RWPE1 (cell line): ENCODE measurements at regions not wholly inside any gene's neighbourhood (a gene's known extent, or its start where the extent isn't known, plus 50 kb on each side); places are given as distances from the start of the nearest gene placed in this dataset.

Experiments used
- CTCF ChIA-PET: fragments of 350-600 bp; sonication (Branson Sonifier 250); formaldehyde crosslinking; extraction: SDS; loops from one replicate; lab custom pipeline; 2021; lab: Yijun Ruan, JAX
- POLR2A ChIA-PET: fragments of 400-600 bp; formaldehyde crosslinking; extraction: SDS; loops from one replicate; lab custom pipeline; 2020; ENCODE audit warnings: antibody characterized with exemption; ENCODE audit not compliant: low non-redundant PET; lab: Yijun Ruan, JAX
- DNase-seq: peaks from one replicate; pipeline ENCODE4 v3.0.0; 2012; ENCODE audit warnings: low spot score
- H3K27ac ChIP-seq: fragments of 450-650 bp; 2 replicates; pipeline ENCODE4 v1.5.1; 2017
- TF ChIP-seq, protein P1 (sequence below): fragments of 450-650 bp; conservative IDR thresholded peaks from 2 replicates; pipeline ENCODE4 v1.5.1; 2017; ENCODE audit warnings: low read depth, mild to moderate bottlenecking

DNA sequence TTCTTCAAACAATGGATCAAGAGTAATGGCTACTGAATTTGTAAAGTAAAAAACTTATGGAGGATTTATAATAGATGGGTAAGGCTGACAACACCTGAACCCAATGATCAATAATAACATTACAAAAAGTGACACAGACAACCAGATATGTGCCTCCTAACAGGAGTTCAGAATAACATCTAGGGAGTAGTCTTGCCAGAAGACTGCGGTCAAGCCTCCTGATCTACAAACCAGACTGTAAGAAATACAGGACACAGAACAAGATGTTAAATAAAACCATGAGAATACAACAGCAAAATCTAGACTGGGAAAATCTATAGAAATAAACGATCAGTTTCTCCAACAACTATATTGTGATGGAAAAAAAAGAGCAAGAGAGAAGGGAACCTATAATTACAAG, 262.6 kb upstream of the TMTC1 start:
- POLR2A ChIA-PET: no interaction called here
- TF ChIP-seq, protein P1, sequence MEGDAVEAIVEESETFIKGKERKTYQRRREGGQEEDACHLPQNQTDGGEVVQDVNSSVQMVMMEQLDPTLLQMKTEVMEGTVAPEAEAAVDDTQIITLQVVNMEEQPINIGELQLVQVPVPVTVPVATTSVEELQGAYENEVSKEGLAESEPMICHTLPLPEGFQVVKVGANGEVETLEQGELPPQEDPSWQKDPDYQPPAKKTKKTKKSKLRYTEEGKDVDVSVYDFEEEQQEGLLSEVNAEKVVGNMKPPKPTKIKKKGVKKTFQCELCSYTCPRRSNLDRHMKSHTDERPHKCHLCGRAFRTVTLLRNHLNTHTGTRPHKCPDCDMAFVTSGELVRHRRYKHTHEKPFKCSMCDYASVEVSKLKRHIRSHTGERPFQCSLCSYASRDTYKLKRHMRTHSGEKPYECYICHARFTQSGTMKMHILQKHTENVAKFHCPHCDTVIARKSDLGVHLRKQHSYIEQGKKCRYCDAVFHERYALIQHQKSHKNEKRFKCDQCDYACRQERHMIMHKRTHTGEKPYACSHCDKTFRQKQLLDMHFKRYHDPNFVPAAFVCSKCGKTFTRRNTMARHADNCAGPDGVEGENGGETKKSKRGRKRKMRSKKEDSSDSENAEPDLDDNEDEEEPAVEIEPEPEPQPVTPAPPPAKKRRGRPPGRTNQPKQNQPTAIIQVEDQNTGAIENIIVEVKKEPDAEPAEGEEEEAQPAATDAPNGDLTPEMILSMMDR: no peak
- CTCF ChIA-PET: no interaction called here
- no peak overlapping the region for H3K27ac ChIP-seq
- no peak for DNase-seq

DNA sequence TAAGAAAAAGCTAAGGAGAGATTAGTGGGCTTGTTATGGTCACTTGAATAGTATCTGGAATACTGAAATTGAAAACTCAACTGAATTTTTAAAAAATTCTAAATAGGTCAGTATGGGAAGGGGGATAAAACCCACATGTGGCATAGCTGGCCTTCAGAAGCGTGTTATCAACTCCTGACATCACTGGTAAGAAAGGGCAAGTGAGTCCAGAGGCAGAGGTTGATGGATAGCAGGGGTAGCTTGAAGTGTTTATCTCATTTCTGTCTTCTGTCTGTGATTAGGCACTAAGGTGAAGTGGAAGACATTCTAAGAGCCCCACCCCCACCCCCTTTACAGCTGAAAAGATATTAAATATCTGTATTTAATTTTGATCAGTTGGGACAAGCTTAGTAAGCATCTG, 261.4 kb upstream of the TMTC1 start:
- POLR2A ChIA-PET: no interaction called here
- no peak for DNase-seq
- H3K27ac ChIP-seq: no peak overlapping the region
- TF ChIP-seq, protein P1: no peak
- CTCF ChIA-PET: interaction anchor here (0.5 kb wide), 1 partner anchor 985 kb away, joined by 3 read pairs; no protein-coding TSS in a partner anchor

DNA sequence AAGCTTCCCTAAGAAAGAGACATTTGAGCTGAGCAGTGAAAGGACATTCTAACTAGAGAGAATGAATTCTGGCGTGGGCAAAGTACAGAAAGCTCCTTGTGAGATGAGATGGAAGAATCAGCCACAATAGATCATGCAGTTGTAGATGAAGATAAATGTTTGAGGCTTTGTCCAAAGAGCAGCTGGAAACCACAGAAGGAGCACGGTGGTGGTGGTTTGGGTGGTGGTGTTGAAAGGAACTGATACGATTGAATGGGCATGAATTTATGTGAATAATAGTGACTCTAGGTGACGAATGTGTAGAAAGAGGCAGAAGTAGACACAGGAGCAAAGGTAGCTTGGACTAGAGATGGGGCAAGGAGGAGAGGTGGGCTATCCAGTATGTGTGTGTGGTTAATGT, 260.5 kb upstream of the TMTC1 start:
- DNase-seq: no peak
- POLR2A ChIA-PET: no interaction called here
- H3K27ac ChIP-seq: no peak overlapping the region
- CTCF ChIA-PET: no interaction called here
- TF ChIP-seq, protein P1: no peak

DNA sequence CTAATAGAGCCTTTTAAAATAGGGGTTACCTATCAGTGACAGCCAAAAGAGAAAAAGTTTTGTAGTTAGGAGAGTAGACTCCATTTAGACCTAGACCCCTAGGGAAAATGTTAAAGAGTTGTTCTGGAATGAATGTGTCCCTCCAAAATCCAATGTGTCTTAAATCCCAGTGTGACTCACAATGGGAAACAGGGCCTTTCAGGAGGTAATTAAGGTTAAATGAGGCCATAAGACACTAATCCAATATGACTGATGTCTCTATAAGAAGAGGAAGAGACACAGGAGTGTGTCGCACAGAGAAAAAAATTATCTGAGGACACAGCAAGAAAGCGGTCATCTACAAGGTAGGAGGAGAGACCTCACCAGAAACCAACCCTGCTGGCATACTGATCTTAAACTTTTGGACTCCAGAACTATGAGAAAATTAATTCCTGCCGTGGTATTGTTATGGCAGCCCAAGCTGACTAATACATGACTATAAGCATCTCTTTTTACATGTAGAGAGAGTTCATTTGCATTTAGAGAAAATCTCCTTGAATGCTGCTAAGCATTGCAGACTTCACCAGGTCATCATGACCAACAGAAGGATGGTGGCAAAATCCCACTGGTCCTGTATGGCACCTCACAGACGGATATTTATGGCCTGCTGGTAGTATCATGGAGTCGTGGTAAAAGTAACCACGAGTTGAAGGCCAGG, 259.6 kb upstream of the TMTC1 start:
- H3K27ac ChIP-seq: no peak overlapping the region
- TF ChIP-seq, protein P1: no peak
- POLR2A ChIA-PET: no interaction called here
- DNase-seq: no peak
- CTCF ChIA-PET: no interaction called here

DNA sequence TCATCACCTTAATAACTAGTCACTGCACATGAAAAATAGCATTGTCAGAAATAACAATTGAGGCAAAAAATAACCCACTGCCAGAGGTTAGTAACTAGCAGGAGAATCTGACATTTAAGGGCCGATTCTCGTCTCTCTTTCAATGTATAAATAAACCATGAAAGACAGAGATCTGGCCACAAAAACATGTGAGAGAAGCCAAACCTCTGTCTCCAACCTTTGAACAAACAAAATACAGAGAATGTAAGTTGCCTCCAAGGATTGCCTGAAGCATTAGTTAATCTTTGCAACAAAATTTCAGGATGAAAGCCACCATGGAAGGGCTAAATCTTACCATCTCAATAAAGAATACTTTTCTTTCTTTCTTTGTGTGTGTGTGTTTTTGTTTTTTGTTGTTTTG, 257.4 kb upstream of the TMTC1 start:
- TF ChIP-seq, protein P1: no peak
- ChIA-PET CTCF (no interaction called here), POLR2A (no interaction called here)
- DNase-seq: no peak
- no peak overlapping the region for H3K27ac ChIP-seq

DNA sequence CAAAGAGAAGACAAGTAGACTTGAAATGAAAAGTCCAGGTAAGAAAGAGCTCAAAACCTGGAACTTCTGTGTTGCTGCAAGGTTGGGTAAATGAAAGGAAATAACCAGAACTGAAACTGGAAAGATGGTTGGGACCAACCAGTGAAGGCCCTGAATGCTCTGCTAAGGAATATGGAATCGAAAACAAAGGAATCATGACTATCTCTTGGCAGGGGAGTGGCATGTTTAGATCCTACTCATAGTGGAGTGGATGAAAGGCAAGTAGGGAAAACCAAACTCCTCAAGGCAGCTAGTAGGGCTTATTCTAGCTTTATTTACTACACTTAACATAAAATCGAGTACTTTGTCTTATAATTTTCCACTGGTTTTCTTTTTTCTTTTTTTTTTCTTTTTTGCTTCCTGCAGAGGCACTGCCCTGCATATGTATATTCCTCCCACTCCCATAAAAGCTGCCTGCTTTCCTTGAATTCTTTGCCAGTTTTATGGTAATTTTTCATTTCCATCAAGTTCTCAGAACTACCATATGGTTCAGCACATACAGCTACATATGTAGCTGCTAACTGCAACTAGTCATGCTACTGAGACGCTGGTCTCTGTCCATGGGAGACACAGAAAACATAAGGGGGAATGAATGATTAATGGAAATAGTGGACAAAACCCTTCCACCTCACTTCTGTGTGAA, 247.1 kb upstream of the TMTC1 start:
- DNase-seq: no peak
- no peak overlapping the region for H3K27ac ChIP-seq

More for the DNA sequence above, 247.1 kb upstream of the TMTC1 start:
- ChIA-PET CTCF (interaction anchor here (0.7 kb wide), 1 partner anchor 1301 kb away, joined by 3 read pairs; no protein-coding TSS in a partner anchor), POLR2A (no interaction called here)
- TF ChIP-seq, protein P1: no peak
